Immature natural killer cell (primary cell): ENCODE measurements at regions not wholly inside any gene's neighbourhood (a gene's known extent, or its start where the extent isn't known, plus 50 kb on each side); places are given as distances from the start of the nearest gene placed in this dataset.

ENCODE experiments used
- DNase-seq, 3 donors: peaks; one replicate each; pipeline ENCODE4 v3.0.0; 2022; ENCODE audit warnings: mixed read lengths in 1 of 3
- H3K27ac Mint-ChIP-seq, 6 donors: one replicate each; pipeline ENCODE4 v1.8.0; 2020; ENCODE audit warnings: mixed read lengths in 6 of 6, mild to moderate bottlenecking in 5 of 6, inconsistent platforms in 4 of 6, moderate library complexity in 3 of 6
- H3K27me3 Mint-ChIP-seq, 3 donors: one replicate each; pipeline ENCODE4 v1.8.0; 2020 to 2021; ENCODE audit warnings: low read depth in 3 of 3, mild to moderate bottlenecking in 3 of 3, mixed read lengths in 3 of 3, moderate library complexity in 3 of 3, inconsistent platforms in 1 of 3
- H3K36me3 Mint-ChIP-seq, 3 donors: one replicate each; pipeline ENCODE4 v1.8.0; 2020; ENCODE audit warnings: mixed read lengths in 3 of 3, inconsistent platforms in 2 of 3, mild to moderate bottlenecking in 2 of 3
- H3K4me1 Mint-ChIP-seq, 2 donors: one replicate each; pipeline ENCODE4 v1.8.0; 2020; ENCODE audit warnings: inconsistent platforms in 2 of 2, mild to moderate bottlenecking in 2 of 2, mixed read lengths in 2 of 2, moderate library complexity in 1 of 2
- H3K4me3 Mint-ChIP-seq, 5 donors: one replicate each; pipeline ENCODE4 v1.8.0; 2020; ENCODE audit warnings: mild to moderate bottlenecking in 5 of 5, mixed read lengths in 5 of 5, inconsistent platforms in 3 of 5, moderate library complexity in 3 of 5
- H3K9me3 Mint-ChIP-seq, 6 donors: one replicate each; pipeline ENCODE4 v1.8.0; 2020; ENCODE audit warnings: mild to moderate bottlenecking in 6 of 6, mixed read lengths in 6 of 6, inconsistent platforms in 4 of 6, moderate library complexity in 3 of 6

- H3K27ac Mint-ChIP-seq, result no peak overlapping the region
- peaks cover 0 to 2% (median 0%) of the 10 kb centered on the region in 3 donors for H3K27me3 Mint-ChIP-seq
- DNase-seq, result no peak
- H3K9me3 Mint-ChIP-seq, result peaks cover 2 to 25% (median 14%) of the 10 kb centered on the region in 6 donors
- peaks cover 0 to 4% (median 0%) of the 10 kb centered on the region in 3 donors for H3K36me3 Mint-ChIP-seq
- H3K4me1 Mint-ChIP-seq, result no peaks in the 10 kb centered on the region
- no peak overlapping the region for H3K4me3 Mint-ChIP-seq
These were observed 864.4 kb upstream of the KCND2 start for GRCh38 chr7:119408596-119408995.

GRCh38 chr7:119413314-119413805, 859.6 kb upstream of the KCND2 start:
- Mint-ChIP-seq H3K36me3 (peaks cover 0 to 4% (median 0%) of the 10 kb centered on the region in 3 donors), H3K4me3 (no peak overlapping the region), H3K27me3 (peaks cover 0 to 2% (median 0%) of the 10 kb centered on the region in 3 donors), H3K4me1 (no peaks in the 10 kb centered on the region), H3K9me3 (peaks cover 7 to 22% (median 17%) of the 10 kb centered on the region in 6 donors), H3K27ac (no peak overlapping the region)
- DNase-seq, result no peak

- H3K27ac Mint-ChIP-seq, result no peak overlapping the region
These were observed 857.3 kb upstream of the KCND2 start for GRCh38 chr7:119415682-119416081.

GRCh38 chr7:119421657-119422056, 851.3 kb upstream of the KCND2 start:
- Mint-ChIP-seq H3K4me1 (no peaks in the 10 kb centered on the region), H3K36me3 (no peaks in the 10 kb centered on the region), H3K27ac (no peak overlapping the region), H3K9me3 (peaks cover 3 to 24% (median 14%) of the 10 kb centered on the region in 6 donors), H3K4me3 (no peak overlapping the region), H3K27me3 (peaks cover 0 to 2% (median 0%) of the 10 kb centered on the region in 3 donors)
- no peak for DNase-seq

More at GRCh38 chr7:119415682-119416081, 857.3 kb upstream of the KCND2 start:
- H3K27me3 Mint-ChIP-seq, result no peaks in the 10 kb centered on the region
- no peaks in the 10 kb centered on the region for H3K4me1 Mint-ChIP-seq
- H3K36me3 Mint-ChIP-seq, result peaks cover 0 to 4% (median 0%) of the 10 kb centered on the region in 3 donors
- H3K4me3 Mint-ChIP-seq, result no peak overlapping the region
- no peak for DNase-seq
- peaks cover 7 to 23% (median 15%) of the 10 kb centered on the region in 6 donors for H3K9me3 Mint-ChIP-seq

- H3K36me3 Mint-ChIP-seq, result no peaks in the 10 kb centered on the region
- DNase-seq, result no peak
- H3K4me1 Mint-ChIP-seq, result peaks cover 0 to 1% of the 10 kb centered on the region in 2 donors
These were observed 836.1 kb upstream of the KCND2 start for GRCh38 chr7:119436882-119437281.

DNA sequence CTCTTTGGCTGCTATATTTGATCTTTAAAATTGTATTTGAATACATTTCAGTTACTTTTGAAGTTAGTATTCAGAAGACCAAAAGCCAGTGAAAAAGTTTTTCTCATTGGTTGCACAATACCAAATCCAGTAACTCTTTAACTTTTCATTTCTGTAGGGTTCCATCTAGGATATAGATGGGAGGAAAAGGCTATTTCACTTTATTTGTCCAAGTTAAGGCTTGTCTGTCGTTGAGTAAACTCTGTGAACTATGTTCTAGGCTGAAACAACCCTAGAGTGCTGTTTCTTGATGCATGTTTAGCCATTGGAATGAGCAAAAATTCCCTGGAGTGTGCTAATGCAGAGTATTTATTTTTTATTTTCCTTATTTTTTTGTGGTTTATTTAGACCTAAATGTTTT, 834.7 kb upstream of the KCND2 start:
- H3K4me1 Mint-ChIP-seq, result peaks cover 0 to 1% of the 10 kb centered on the region in 2 donors
- no peak overlapping the region for H3K27ac Mint-ChIP-seq
- peaks cover 14 to 54% (median 36%) of the 10 kb centered on the region in 6 donors for H3K9me3 Mint-ChIP-seq
- H3K27me3 Mint-ChIP-seq, result peaks cover 0 to 2% (median 0%) of the 10 kb centered on the region in 3 donors
- H3K36me3 Mint-ChIP-seq, result no peaks in the 10 kb centered on the region
- H3K4me3 Mint-ChIP-seq, result no peak overlapping the region
- no peak for DNase-seq

More at GRCh38 chr7:119436882-119437281, 836.1 kb upstream of the KCND2 start:
- Mint-ChIP-seq H3K4me3 (no peak overlapping the region), H3K9me3 (peaks cover 17 to 63% (median 39%) of the 10 kb centered on the region in 6 donors), H3K27me3 (peaks cover 0 to 2% (median 0%) of the 10 kb centered on the region in 3 donors), H3K27ac (no peak overlapping the region)

DNA sequence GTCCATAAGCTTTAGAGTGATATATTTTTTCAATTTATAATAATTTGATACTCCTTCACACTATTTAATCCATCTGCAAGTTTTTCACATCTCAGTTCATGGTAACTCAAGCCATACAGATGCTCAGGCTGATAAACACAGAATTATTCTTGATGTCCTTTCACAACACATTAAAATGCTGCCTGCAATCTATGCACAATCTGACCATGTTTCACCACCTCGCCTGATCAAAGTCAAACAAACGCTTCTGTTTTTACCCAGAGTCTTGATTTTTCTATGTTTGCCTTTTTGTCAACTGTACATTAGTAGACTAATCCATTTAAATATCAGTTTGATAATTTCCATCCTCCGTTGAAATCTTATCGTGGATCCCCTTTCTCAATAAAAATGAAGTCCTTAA, 833.8 kb upstream of the KCND2 start:
- peaks cover 0 to 2% (median 0%) of the 10 kb centered on the region in 3 donors for H3K27me3 Mint-ChIP-seq
- H3K9me3 Mint-ChIP-seq, result peaks cover 12 to 52% (median 34%) of the 10 kb centered on the region in 6 donors
- no peaks in the 10 kb centered on the region for H3K36me3 Mint-ChIP-seq
- H3K4me1 Mint-ChIP-seq, result peaks cover 0 to 1% of the 10 kb centered on the region in 2 donors
- no peak overlapping the region for H3K4me3 Mint-ChIP-seq
- DNase-seq, result no peak
- H3K27ac Mint-ChIP-seq, result no peak overlapping the region

DNA sequence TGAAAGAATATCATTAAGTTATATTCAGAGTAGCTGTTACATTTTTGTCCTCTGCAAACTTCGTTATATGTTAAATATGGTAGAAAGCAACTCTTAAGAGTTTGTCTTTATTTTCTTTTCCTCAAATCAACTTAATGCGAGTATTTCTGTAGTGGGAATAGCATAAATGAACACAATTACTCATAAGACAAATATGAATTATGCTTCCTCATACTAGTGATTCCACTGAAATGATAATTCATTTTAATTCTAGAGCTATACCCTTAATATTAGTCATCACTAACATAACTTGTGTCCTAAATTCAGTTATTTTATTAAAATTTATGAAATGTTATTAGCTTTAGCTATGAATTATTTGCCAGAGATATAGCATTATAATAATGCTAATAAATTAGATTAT, 820.6 kb upstream of the KCND2 start:
- DNase-seq, result no peak

GRCh38 chr7:119465798-119466305, 807.1 kb upstream of the KCND2 start:
- H3K9me3 Mint-ChIP-seq, result peaks cover 4 to 31% (median 14%) of the 10 kb centered on the region in 6 donors
- peaks cover 0 to 2% (median 0%) of the 10 kb centered on the region in 3 donors for H3K27me3 Mint-ChIP-seq
- no peaks in the 10 kb centered on the region for H3K4me1 Mint-ChIP-seq
- H3K36me3 Mint-ChIP-seq, result no peaks in the 10 kb centered on the region
- no peak overlapping the region for H3K27ac Mint-ChIP-seq
- no peak overlapping the region for H3K4me3 Mint-ChIP-seq
- no peak for DNase-seq

More for the DNA sequence above, 820.6 kb upstream of the KCND2 start:
- Mint-ChIP-seq H3K27ac (no peak overlapping the region), H3K36me3 (no peaks in the 10 kb centered on the region), H3K27me3 (no peaks in the 10 kb centered on the region), H3K4me3 (no peak overlapping the region), H3K4me1 (no peaks in the 10 kb centered on the region), H3K9me3 (peaks cover 4 to 53% (median 20%) of the 10 kb centered on the region in 6 donors)

DNA sequence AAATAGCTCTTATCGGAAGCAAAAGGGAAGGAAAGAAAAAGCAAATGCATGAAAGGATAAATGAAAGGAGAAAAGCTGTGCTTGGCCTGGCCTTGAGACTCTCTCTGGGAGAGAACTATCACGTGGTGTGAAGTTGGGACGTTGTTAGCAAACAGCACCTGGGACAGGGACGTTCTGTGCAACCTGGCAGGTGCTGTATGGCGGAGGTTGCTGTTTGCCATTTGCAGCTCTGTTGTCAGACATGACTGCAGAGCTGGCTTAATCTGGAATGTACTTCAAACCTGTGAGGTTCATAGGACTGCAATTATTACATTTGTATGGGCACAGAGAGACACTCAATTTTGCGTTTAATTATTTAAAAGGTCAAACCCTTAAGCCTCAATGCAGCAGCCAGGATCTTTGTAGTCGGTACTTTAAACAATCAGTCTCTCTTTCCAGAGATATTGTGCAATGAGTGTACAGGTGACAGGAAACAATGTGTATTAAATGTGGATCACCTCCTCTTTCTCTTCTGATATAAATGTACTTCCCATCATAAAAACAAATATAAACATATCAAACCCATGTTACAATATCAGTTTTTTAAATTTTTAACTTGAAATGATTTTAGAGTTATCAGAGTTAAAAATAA, 800.5 kb upstream of the KCND2 start:
- H3K36me3 Mint-ChIP-seq, result no peaks in the 10 kb centered on the region
- no peaks in the 10 kb centered on the region for H3K4me1 Mint-ChIP-seq
- no peak overlapping the region for H3K27ac Mint-ChIP-seq

GRCh38 chr7:119482209-119482608, 790.8 kb upstream of the KCND2 start:
- Mint-ChIP-seq H3K36me3 (peaks cover 0 to 5% (median 4%) of the 10 kb centered on the region in 3 donors), H3K4me3 (no peak overlapping the region), H3K27ac (no peak overlapping the region), H3K4me1 (no peaks in the 10 kb centered on the region), H3K9me3 (peaks cover 6 to 60% (median 26%) of the 10 kb centered on the region in 6 donors), H3K27me3 (peaks cover 0 to 3% (median 0%) of the 10 kb centered on the region in 3 donors)
- DNase-seq, result no peak

More for the DNA sequence above, 800.5 kb upstream of the KCND2 start:
- no peak overlapping the region for H3K4me3 Mint-ChIP-seq
- peaks cover 3 to 26% (median 12%) of the 10 kb centered on the region in 6 donors for H3K9me3 Mint-ChIP-seq
- no peak for DNase-seq
- peaks cover 0 to 2% (median 0%) of the 10 kb centered on the region in 3 donors for H3K27me3 Mint-ChIP-seq

DNA sequence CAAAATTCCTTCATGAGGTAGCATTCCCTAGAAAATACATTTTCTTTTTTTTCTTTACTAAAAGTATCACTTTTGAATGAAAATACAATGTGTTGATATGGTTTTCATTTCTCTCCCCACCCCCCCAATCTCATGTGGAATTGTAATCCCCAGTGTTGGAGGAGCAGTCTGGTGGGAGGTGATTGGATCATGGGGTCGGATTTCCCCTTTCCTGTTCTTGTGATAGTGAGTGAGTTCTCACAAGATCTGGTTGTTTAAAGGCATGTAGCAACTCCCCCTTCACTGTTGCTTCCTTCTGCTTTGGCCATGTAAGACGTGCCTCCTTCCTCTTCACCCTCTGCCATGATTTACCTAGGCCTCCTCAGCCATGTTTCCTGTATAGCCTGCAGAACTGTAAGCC, 790.3 kb upstream of the KCND2 start:
- Mint-ChIP-seq H3K4me1 (no peaks in the 10 kb centered on the region), H3K4me3 (no peak overlapping the region), H3K36me3 (peaks cover 0 to 5% (median 4%) of the 10 kb centered on the region in 3 donors), H3K27me3 (peaks cover 0 to 3% (median 0%) of the 10 kb centered on the region in 3 donors), H3K27ac (no peak overlapping the region), H3K9me3 (peaks cover 6 to 57% (median 27%) of the 10 kb centered on the region in 6 donors)
- DNase-seq, result no peak

DNA sequence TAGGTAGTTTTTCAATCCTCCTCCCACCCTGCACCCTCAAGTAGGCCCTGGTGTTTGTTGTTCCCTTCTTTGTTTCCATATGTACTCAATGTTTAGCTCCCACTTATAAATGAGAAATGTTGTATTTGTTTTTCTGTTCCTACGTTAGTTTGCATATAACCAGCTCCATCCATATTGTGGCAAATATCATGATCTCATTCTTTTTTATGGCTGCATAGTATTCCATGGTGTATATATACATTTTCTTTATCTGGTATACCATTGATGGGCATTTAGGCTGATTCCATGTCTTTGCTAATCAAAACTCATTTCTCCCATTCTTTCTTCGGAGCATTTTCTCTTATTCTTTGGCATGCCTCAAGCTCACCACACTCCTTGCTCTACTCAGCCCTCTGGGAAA, 789.6 kb upstream of the KCND2 start:
- H3K27me3 Mint-ChIP-seq, result peaks cover 0 to 3% (median 0%) of the 10 kb centered on the region in 3 donors
- H3K36me3 Mint-ChIP-seq, result peaks cover 0 to 5% (median 4%) of the 10 kb centered on the region in 3 donors
- H3K4me1 Mint-ChIP-seq, result no peaks in the 10 kb centered on the region
- DNase-seq, result no peak
- no peak overlapping the region for H3K27ac Mint-ChIP-seq
- H3K4me3 Mint-ChIP-seq, result no peak overlapping the region
- H3K9me3 Mint-ChIP-seq, result peaks cover 6 to 58% (median 30%) of the 10 kb centered on the region in 6 donors

GRCh38 chr7:119514326-119514725, 758.6 kb upstream of the KCND2 start:
- Mint-ChIP-seq H3K36me3 (no peaks in the 10 kb centered on the region), H3K27ac (no peak overlapping the region), H3K4me1 (no peaks in the 10 kb centered on the region), H3K9me3 (peaks cover 5 to 52% (median 25%) of the 10 kb centered on the region in 6 donors), H3K27me3 (peaks cover 0 to 2% (median 1%) of the 10 kb centered on the region in 3 donors), H3K4me3 (no peak overlapping the region)
- no peak for DNase-seq
